ENCODE measurements at regions not wholly inside any gene's neighbourhood (a gene's known extent, or its start where the extent isn't known, plus 50 kb on each side); places are given as distances from the start of the nearest gene placed in this dataset.

GRCh38 chr10:53749439-53749838 lies 976.9 kb upstream of the MBL2 start:
- DNase-seq = no peak

GRCh38 chr10:53748319-53748718 lies 975.7 kb upstream of the MBL2 start:
- DNase-seq = no peak

- no peak for DNase-seq
Measured at GRCh38 chr10:53744746-53745145, 972.2 kb upstream of the MBL2 start.

GRCh38 chr10:53744176-53744575 lies 971.6 kb upstream of the MBL2 start:
- DNase-seq = no peak

GRCh38 chr10:53737132-53737531 lies 964.5 kb upstream of the MBL2 start:
- no peak for DNase-seq

- DNase-seq = no peak
Measured at GRCh38 chr10:53726921-53727320, 954.3 kb upstream of the MBL2 start.

- no peak for DNase-seq
Measured at GRCh38 chr10:53724581-53724980, 952.0 kb upstream of the MBL2 start.

- no peak for DNase-seq
Measured at GRCh38 chr10:53719658-53720057, 947.1 kb upstream of the MBL2 start.

- DNase-seq = no peak
Measured at GRCh38 chr10:53716156-53716555, 943.6 kb upstream of the MBL2 start.

- DNase-seq = no peak
Measured at GRCh38 chr10:53713431-53713830, 940.8 kb upstream of the MBL2 start.

- no peak for DNase-seq
Measured at GRCh38 chr10:53702489-53702888, 929.9 kb upstream of the MBL2 start.

- DNase-seq = no peak
Measured at GRCh38 chr10:53701213-53701612, 928.6 kb upstream of the MBL2 start.

- no peak for DNase-seq
Measured at GRCh38 chr10:53700278-53700677, 927.7 kb upstream of the MBL2 start.

- no peak for DNase-seq
Measured at GRCh38 chr10:53699684-53700083, 927.1 kb upstream of the MBL2 start.

GRCh38 chr10:53699231-53699630 lies 926.6 kb upstream of the MBL2 start:
- DNase-seq = no peak

GRCh38 chr10:53697038-53697437 lies 924.5 kb upstream of the MBL2 start:
- DNase-seq = no peak

- DNase-seq = no peak
Measured at GRCh38 chr10:53690524-53691240, 918.1 kb upstream of the MBL2 start.

- no peak for DNase-seq
Measured at GRCh38 chr10:53687800-53688199, 915.2 kb upstream of the MBL2 start.

GRCh38 chr10:53682885-53683284 lies 910.3 kb upstream of the MBL2 start:
- no peak for DNase-seq

GRCh38 chr10:53682458-53682857 lies 909.9 kb upstream of the MBL2 start:
- DNase-seq = no peak

GRCh38 chr10:53679666-53680065 lies 907.1 kb upstream of the MBL2 start:
- no peak for DNase-seq

GRCh38 chr10:53675177-53675576 lies 902.6 kb upstream of the MBL2 start:
- no peak for DNase-seq

- no peak for DNase-seq
Measured at GRCh38 chr10:53667063-53667462, 894.5 kb upstream of the MBL2 start.

- no peak for DNase-seq
Measured at GRCh38 chr10:53664282-53665019, 891.9 kb upstream of the MBL2 start.

- DNase-seq = no peak
Measured at GRCh38 chr10:53650794-53651193, 878.2 kb upstream of the MBL2 start.
